ENCODE measurements at regions not wholly inside any gene's neighbourhood (a gene's known extent, or its start where the extent isn't known, plus 50 kb on each side); places are given as distances from the start of the nearest gene placed in this dataset.

- no peaks in the 10 kb centered on the region for H3K9me3 ChIP-seq (ENCODE audit: low read length)
- no peaks in the 10 kb centered on the region for H4K20me1 ChIP-seq (ENCODE audit: insufficient read depth, low read length)
- no peaks in the 10 kb centered on the region for H3F3A ChIP-seq (ENCODE audit: insufficient read depth, low read length)
- no peak overlapping the region for H3K4me3 ChIP-seq (ENCODE audit: low read depth, low read length, poor library complexity, severe bottlenecking)
- no peaks in the 10 kb centered on the region for H3K9me2 ChIP-seq (ENCODE audit: low read depth, low read length)
- no peaks in the 10 kb centered on the region for H3K36me3 ChIP-seq (ENCODE audit: insufficient read depth, low read length)
- no peak overlapping the region for H3K9ac ChIP-seq (ENCODE audit: low read length)
- H3K27ac ChIP-seq (ENCODE audit: low read depth, low read length, poor library complexity, severe bottlenecking), result no peak overlapping the region
- no peaks in the 10 kb centered on the region for H3K27me3 ChIP-seq (ENCODE audit: insufficient read depth, low read length)
- TF ChIP-seq CTCF (IDR thresholded peaks at IDR 0.05; ENCODE audit: low read length), result no peak; the same call in 1 of the 2 replicates
- no peak for TF ChIP-seq EZH2 (IDR thresholded peaks at IDR 0.05; ENCODE audit: borderline replicate concordance, low read length)
- no peak overlapping the region for H3K4me2 ChIP-seq (ENCODE audit: low read length)
- H2AFZ ChIP-seq (ENCODE audit: low read length), result no peak overlapping the region
- H3K79me2 ChIP-seq (ENCODE audit: insufficient read depth, low read length), result no peaks in the 10 kb centered on the region
- no peaks in the 10 kb centered on the region for H3K4me1 ChIP-seq (ENCODE audit: insufficient read depth, low read length, severe bottlenecking)
Observed at GRCh38 chr13:97588993-97589392, 155.0 kb downstream of the RAP2A start.

- H2AFZ ChIP-seq (ENCODE audit: low read length), result no peak overlapping the region
- no peaks in the 10 kb centered on the region for H3K9me2 ChIP-seq (ENCODE audit: low read depth, low read length)
- no peak overlapping the region for H3K27ac ChIP-seq (ENCODE audit: low read depth, low read length, poor library complexity, severe bottlenecking)
- no peak overlapping the region for H3K9ac ChIP-seq (ENCODE audit: low read length)
- no peaks in the 10 kb centered on the region for H3K9me3 ChIP-seq (ENCODE audit: low read length)
- H3K4me3 ChIP-seq (ENCODE audit: low read depth, low read length, poor library complexity, severe bottlenecking), result no peak overlapping the region
- TF ChIP-seq EZH2 (IDR thresholded peaks at IDR 0.05; ENCODE audit: borderline replicate concordance, low read length), result no peak
- no peak for TF ChIP-seq CTCF (IDR thresholded peaks at IDR 0.05; ENCODE audit: low read length)
- H3K36me3 ChIP-seq (ENCODE audit: insufficient read depth, low read length), result no peaks in the 10 kb centered on the region
- H3K4me1 ChIP-seq (ENCODE audit: insufficient read depth, low read length, severe bottlenecking), result no peaks in the 10 kb centered on the region
- no peak overlapping the region for H3K4me2 ChIP-seq (ENCODE audit: low read length)
- no peaks in the 10 kb centered on the region for H3F3A ChIP-seq (ENCODE audit: insufficient read depth, low read length)
- no peaks in the 10 kb centered on the region for H3K79me2 ChIP-seq (ENCODE audit: insufficient read depth, low read length)
- no peaks in the 10 kb centered on the region for H3K27me3 ChIP-seq (ENCODE audit: insufficient read depth, low read length)
- no peaks in the 10 kb centered on the region for H4K20me1 ChIP-seq (ENCODE audit: insufficient read depth, low read length)
Observed at GRCh38 chr13:97600458-97601075, 166.6 kb downstream of the RAP2A start.

DNA sequence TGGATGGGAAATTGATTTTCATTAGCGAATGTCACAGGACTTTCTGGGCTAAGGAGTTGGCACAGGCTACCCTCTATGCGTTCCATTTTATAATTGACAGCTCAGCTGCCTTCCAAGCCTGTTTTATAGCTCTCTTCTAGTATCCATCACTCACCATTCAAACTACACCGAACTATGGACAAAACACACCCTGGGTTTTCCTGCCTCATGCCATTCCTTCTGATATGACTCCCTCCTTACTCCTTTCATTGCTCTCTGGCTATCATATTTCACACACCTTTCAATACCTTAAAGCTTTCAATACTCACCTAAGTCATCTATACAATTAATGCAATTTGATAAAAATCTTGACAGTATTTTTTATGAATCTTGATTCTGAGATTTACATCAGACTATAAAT is 181.3 kb downstream of the RAP2A start:
- Histone ChIP-seq H4K20me1 (ENCODE audit: insufficient read depth, low read length) (no peaks in the 10 kb centered on the region), H3K27me3 (ENCODE audit: insufficient read depth, low read length) (no peaks in the 10 kb centered on the region), H2AFZ (ENCODE audit: low read length) (no peak overlapping the region), H3K9me2 (ENCODE audit: low read depth, low read length) (no peaks in the 10 kb centered on the region), H3K79me2 (ENCODE audit: insufficient read depth, low read length) (no peaks in the 10 kb centered on the region), H3K36me3 (ENCODE audit: insufficient read depth, low read length) (no peaks in the 10 kb centered on the region), H3K9me3 (ENCODE audit: low read length) (no peaks in the 10 kb centered on the region), H3K4me1 (ENCODE audit: insufficient read depth, low read length, severe bottlenecking) (no peaks in the 10 kb centered on the region), H3K4me2 (ENCODE audit: low read length) (no peak overlapping the region), H3K4me3 (ENCODE audit: low read depth, low read length, poor library complexity, severe bottlenecking) (no peak overlapping the region), H3F3A (ENCODE audit: insufficient read depth, low read length) (no peaks in the 10 kb centered on the region), H3K27ac (ENCODE audit: low read depth, low read length, poor library complexity, severe bottlenecking) (no peak overlapping the region), H3K9ac (ENCODE audit: low read length) (no peak overlapping the region)
- TF ChIP-seq CTCF (IDR thresholded peaks at IDR 0.05; ENCODE audit: low read length) (no peak), EZH2 (IDR thresholded peaks at IDR 0.05; ENCODE audit: borderline replicate concordance, low read length) (no peak)

Data from OCI-LY1 (cell line).